Astrocyte of the hippocampus (primary cell): ENCODE measurements at regions not wholly inside any gene's neighbourhood (a gene's known extent, or its start where the extent isn't known, plus 50 kb on each side); places are given as distances from the start of the nearest gene placed in this dataset.

Experiments used
- DNase-seq: peaks from one replicate; pipeline ENCODE4 v3.0.0; 2011; ENCODE audit warnings: low read depth, low spot score

DNA sequence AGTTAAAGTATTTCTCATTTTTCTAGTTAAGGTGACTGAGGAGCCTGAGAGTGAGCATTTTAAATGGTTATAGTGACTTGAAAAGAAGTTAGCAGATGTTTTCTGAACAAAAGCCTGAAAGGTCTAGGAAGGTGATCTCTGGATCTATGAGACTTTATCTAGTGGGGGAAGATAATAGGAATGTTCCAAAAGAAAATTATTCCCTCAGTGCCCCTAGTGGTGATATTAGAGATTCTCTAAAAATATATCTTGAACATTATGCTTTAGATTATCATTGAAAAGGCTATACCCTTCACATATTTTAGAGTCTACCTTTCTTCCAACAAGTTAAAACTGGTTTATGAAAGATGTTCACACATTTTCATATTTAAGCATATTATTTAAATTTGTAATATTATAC lies 69.0 kb upstream of the SPANXN1 start:
- no peak for DNase-seq

DNA sequence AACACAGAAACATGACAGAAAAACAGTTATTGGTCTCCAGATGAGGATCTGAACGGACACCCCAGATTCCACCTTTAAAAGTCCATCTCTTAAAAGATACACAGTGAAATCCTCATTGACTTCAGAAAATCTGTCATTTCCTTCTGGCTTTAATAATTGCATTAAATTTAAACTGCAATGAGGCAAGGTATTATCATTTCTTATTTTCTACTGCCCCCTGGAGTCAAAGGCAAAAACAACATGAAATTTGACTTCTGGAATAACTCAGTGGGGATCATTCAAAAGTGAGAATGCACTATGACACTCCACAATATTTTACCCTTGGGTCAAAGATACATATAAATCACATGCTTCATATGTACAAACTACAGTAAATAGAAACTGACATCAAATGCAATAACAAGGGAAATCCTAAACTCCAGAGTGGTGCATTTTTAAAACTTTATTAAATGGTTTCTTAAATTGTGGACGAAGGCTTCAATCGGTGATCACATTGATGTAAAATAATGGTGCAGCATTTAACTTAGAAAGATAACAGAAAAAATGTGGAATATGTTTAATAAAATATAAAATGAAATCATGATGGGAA lies 56.4 kb upstream of the SPANXN1 start:
- DNase-seq = peak; percentile 14
